GM12878 (cell line): ENCODE measurements at regions not wholly inside any gene's neighbourhood (a gene's known extent, or its start where the extent isn't known, plus 50 kb on each side); places are given as distances from the start of the nearest gene placed in this dataset.

ENCODE experiments used
- ATAC-seq: fragments of 200-7000 bp; cut with Tn5 transposase; 3 replicates; pipeline ENCODE4 v1.9.1; 2020; ENCODE audit warnings: mild to moderate bottlenecking, moderate library complexity
- BruUV-seq: library from RNA; stranded (reverse); fragments of 400-500 nt; replicated peaks from 2 replicates; lab custom pipeline; 2021; lab: Mats Ljungman, UMichigan
- CTCF ChIA-PET: fragments of 300-600 bp; sonication (Branson Sonifier 250); formaldehyde crosslinking; extraction: SDS; loops from one replicate; lab custom pipeline; 2021; ENCODE audit warnings: inconsistent platforms; lab: Yijun Ruan, JAX
- POLR2A ChIA-PET: fragments of 350-600 bp; formaldehyde crosslinking; extraction: SDS; loops from one replicate; lab custom pipeline; 2021; ENCODE audit warnings: inconsistent platforms; lab: Charles Lee
- RAD21 ChIA-PET: fragments of 300-600 bp; sonication (Branson Sonifier 250); formaldehyde crosslinking; loops from one replicate; lab custom pipeline; 2023; ENCODE audit warnings: antibody characterized with exemption; ENCODE audit not compliant: unreplicated experiment; lab: Charles Lee
- SMC1A ChIA-PET: fragments of 300-600 bp; sonication (Branson Sonifier 250); formaldehyde crosslinking; loops from one replicate; lab custom pipeline; 2023; ENCODE audit not compliant: unreplicated experiment, uncharacterized antibody; lab: Charles Lee
- DNase-seq: peaks from one replicate; pipeline ENCODE4 v3.0.0-alpha.2; 2011; ENCODE audit warnings: low read depth, low spot score
- FAIRE-seq: peaks from 3 replicates; lab custom pipeline; 2011; peaks lifted over from hg19 to GRCh38; lab: Jason Lieb, UNC
- H2AFZ ChIP-seq: 2 replicates; pipeline ENCODE4 v1.6.0; 2011; ENCODE audit warnings: low read depth, low read length, control low read depth; ENCODE audit not compliant: control insufficient read depth
- H3K27ac ChIP-seq: 2 replicates; pipeline ENCODE4 v1.5.1; 2011; ENCODE audit warnings: control low read depth; ENCODE audit not compliant: control insufficient read depth, insufficient read depth
- H3K27me3 ChIP-seq, 2 experiments: replicated peaks in 1 of 2; 2 replicates each; pipeline versions ENCODE4 v1.6.0 to v1.6.1; 2011; ENCODE audit warnings: low read length in 1 of 2; ENCODE audit not compliant: control insufficient read depth in 2 of 2, insufficient read depth in 2 of 2
- H3K36me3 ChIP-seq, 2 experiments: 2 replicates each; pipeline ENCODE4 v1.5.1; 2011; ENCODE audit warnings: low read length in 1 of 2; ENCODE audit not compliant: control insufficient read depth in 2 of 2, insufficient read depth in 2 of 2
- H3K4me1 ChIP-seq: 2 replicates; pipeline ENCODE4 v1.6.1; 2011; ENCODE audit warnings: mild to moderate bottlenecking, low read length, moderate library complexity, mixed read lengths; ENCODE audit not compliant: control insufficient read depth, insufficient read depth
- H3K4me2 ChIP-seq: 2 replicates; pipeline ENCODE4 v1.6.0; 2011; ENCODE audit warnings: control low read depth; ENCODE audit not compliant: control insufficient read depth, insufficient read depth
- H3K4me3 ChIP-seq: fragments of 200-600 bp; sonication (generic); 2 replicates; pipeline ENCODE4 v1.5.1; 2016
- H3K79me2 ChIP-seq: 2 replicates; pipeline ENCODE4 v1.6.0; 2011; ENCODE audit warnings: low read length; ENCODE audit not compliant: control insufficient read depth, insufficient read depth
- H3K9ac ChIP-seq: 2 replicates; pipeline ENCODE4 v1.8.0; 2011; ENCODE audit warnings: low read length, control low read depth, mixed read lengths; ENCODE audit not compliant: control insufficient read depth, insufficient read depth
- H3K9me3 ChIP-seq: replicated peaks from 3 replicates; pipeline ENCODE4 v1.5.1; 2011; ENCODE audit warnings: mild to moderate bottlenecking, low read length; ENCODE audit not compliant: control insufficient read depth, insufficient read depth
- H4K20me1 ChIP-seq: 2 replicates; pipeline ENCODE4 v1.6.0; 2011; ENCODE audit not compliant: control insufficient read depth, insufficient read depth
- ATF7 ChIP-seq: fragments of 450-650 bp; IDR thresholded peaks from 2 replicates; pipeline ENCODE4 v1.6.1; 2016; ENCODE audit warnings: low read depth, mild to moderate bottlenecking
- CREB1 ChIP-seq: IDR thresholded peaks from 2 replicates; pipeline ENCODE4 v1.6.1; 2012; ENCODE audit warnings: low read depth, mild to moderate bottlenecking, inconsistent platforms
- NFIC ChIP-seq: IDR thresholded peaks from 2 replicates; pipeline ENCODE4 v1.6.1; 2012; ENCODE audit warnings: low read depth, mild to moderate bottlenecking, inconsistent platforms, low read length, moderate library complexity
- RUNX3 ChIP-seq: IDR thresholded peaks from 2 replicates; pipeline ENCODE4 v1.6.1; 2012; ENCODE audit warnings: low read length, inconsistent platforms
- SPI1 ChIP-seq: IDR thresholded peaks from 2 replicates; pipeline ENCODE4 v1.6.1; 2011; ENCODE audit warnings: low read depth, mild to moderate bottlenecking, low read length, moderate library complexity, borderline replicate concordance; ENCODE audit not compliant: insufficient read depth
- TCF3 ChIP-seq: IDR thresholded peaks from 2 replicates; pipeline ENCODE4 v1.6.1; 2012; ENCODE audit warnings: low read depth, mild to moderate bottlenecking, low read length, borderline replicate concordance; ENCODE audit not compliant: insufficient read depth
- WGBS: methylation state at CpG from one replicate; pipeline ENCODE4 v1.1.6; 2016; ENCODE audit warnings: low lambda C conversion rate; ENCODE audit not compliant: insufficient replicate concordance, insufficient coverage; ENCODE audit errors: missing lambda C conversion rate; 5-methylcytosine and 5-hydroxymethylcytosine counted together
- in situ Hi-C: fragments of 300-500 bp; cut with MboI; formaldehyde crosslinking; loops from 9 replicates; pipeline ENCODE4 v1.14.3; 2018; ENCODE audit warnings: mixed read lengths
- intact Hi-C: fragments of 100-400 bp; cut with micrococcal nuclease; formaldehyde crosslinking; loops from one replicate; pipeline ENCODE4 v1.14.2; 2022; ENCODE audit not compliant: unreplicated experiment
- TF ChIP-seq, protein P1 (sequence below): IDR thresholded peaks from 2 replicates; pipeline ENCODE4 v1.6.1; 2012; ENCODE audit warnings: low read depth, low read length, improper control_type of control experiment
- TF ChIP-seq, protein P2 (sequence below): IDR thresholded peaks from 2 replicates; pipeline ENCODE4 v1.6.1; 2012; ENCODE audit warnings: low read depth, low read length, improper control_type of control experiment
- TF ChIP-seq, protein P3 (sequence below): fragments of 450-650 bp; IDR thresholded peaks from 2 replicates; pipeline ENCODE4 v1.6.1; 2018; ENCODE audit warnings: mild to moderate bottlenecking, low read depth, moderate library complexity; ENCODE audit not compliant: partially characterized antibody
- TF ChIP-seq, protein P4 (sequence below): fragments of 450-650 bp; IDR thresholded peaks from 2 replicates; pipeline ENCODE4 v1.6.1; 2017; ENCODE audit warnings: antibody characterized with exemption, mild to moderate bottlenecking, moderate library complexity
- TF ChIP-seq, protein P5 (sequence below): fragments of 450-650 bp; IDR thresholded peaks from 2 replicates; pipeline ENCODE4 v1.6.1; 2017; ENCODE audit warnings: mild to moderate bottlenecking, moderate library complexity

DNA sequence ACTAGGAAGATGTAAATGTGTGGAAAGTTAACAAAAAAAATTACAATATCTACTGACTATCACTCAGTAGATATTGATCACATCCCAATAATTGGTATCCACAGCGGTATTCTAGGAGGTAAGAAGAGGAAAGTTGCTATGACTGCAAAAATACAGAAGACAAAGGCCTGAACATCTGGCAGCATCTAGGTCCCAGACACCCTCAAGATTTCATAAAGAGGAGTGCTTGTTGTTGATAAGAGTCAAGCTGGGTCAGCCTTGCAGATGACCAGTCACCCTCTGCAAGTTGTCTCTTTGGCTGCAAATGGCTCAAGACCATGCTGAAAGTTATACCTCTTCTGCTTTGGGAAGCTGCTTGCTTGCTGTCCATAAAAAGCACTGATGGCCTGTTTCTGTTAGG is 179.8 kb upstream of the FOXN2 start:
- no peak overlapping the region for H2AFZ ChIP-seq
- no peaks in the 10 kb centered on the region for H3K4me1 ChIP-seq
- H3K9me3 ChIP-seq, result no peaks in the 10 kb centered on the region
- H3K79me2 ChIP-seq, result no peaks in the 10 kb centered on the region
- DNase-seq (no peak), ATAC-seq (no peak), FAIRE-seq (no peak)
- ChIA-PET SMC1A (interaction anchor here (1.5 to 1.6 kb wide), 2 partner anchors 12 to 285 kb away, joined by 3 to 5 read pairs; no protein-coding TSS in a partner anchor), POLR2A (no interaction called here), RAD21 (interaction anchor here (1.0 kb wide), 1 partner anchor 282 kb away, joined by 3 read pairs; no protein-coding TSS in a partner anchor), CTCF (interaction anchor here (0.9 kb wide), 1 partner anchor 747 kb away, joined by 3 read pairs; no protein-coding TSS in a partner anchor)
- no peaks in the 10 kb centered on the region for H4K20me1 ChIP-seq
- no peak overlapping the region for H3K4me3 ChIP-seq
- no peaks in the 10 kb centered on the region for H3K27me3 ChIP-seq
- no peaks in the 10 kb centered on the region for H3K36me3 ChIP-seq
- WGBS, result 100% methylated on average over 1 of the region's 1 CpG
- no peak overlapping the region for H3K27ac ChIP-seq
- no peak overlapping the region for H3K9ac ChIP-seq
- no TSS peak for BruUV-seq
- in situ Hi-C loops (no loop called here), intact Hi-C loops (no loop called here)
- H3K4me2 ChIP-seq, result no peak overlapping the region
- TF ChIP-seq, protein P1, sequence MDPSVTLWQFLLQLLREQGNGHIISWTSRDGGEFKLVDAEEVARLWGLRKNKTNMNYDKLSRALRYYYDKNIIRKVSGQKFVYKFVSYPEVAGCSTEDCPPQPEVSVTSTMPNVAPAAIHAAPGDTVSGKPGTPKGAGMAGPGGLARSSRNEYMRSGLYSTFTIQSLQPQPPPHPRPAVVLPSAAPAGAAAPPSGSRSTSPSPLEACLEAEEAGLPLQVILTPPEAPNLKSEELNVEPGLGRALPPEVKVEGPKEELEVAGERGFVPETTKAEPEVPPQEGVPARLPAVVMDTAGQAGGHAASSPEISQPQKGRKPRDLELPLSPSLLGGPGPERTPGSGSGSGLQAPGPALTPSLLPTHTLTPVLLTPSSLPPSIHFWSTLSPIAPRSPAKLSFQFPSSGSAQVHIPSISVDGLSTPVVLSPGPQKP, result no peak
- TF ChIP-seq, protein P2, sequence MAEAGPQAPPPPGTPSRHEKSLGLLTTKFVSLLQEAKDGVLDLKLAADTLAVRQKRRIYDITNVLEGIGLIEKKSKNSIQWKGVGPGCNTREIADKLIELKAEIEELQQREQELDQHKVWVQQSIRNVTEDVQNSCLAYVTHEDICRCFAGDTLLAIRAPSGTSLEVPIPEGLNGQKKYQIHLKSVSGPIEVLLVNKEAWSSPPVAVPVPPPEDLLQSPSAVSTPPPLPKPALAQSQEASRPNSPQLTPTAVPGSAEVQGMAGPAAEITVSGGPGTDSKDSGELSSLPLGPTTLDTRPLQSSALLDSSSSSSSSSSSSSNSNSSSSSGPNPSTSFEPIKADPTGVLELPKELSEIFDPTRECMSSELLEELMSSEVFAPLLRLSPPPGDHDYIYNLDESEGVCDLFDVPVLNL, result no peak
- TF ChIP-seq RUNX3 (no peak), TCF3 (no peak), CREB1 (no peak), SPI1 (no peak), ATF7 (no peak), NFIC (no peak)
- TF ChIP-seq, protein P3, sequence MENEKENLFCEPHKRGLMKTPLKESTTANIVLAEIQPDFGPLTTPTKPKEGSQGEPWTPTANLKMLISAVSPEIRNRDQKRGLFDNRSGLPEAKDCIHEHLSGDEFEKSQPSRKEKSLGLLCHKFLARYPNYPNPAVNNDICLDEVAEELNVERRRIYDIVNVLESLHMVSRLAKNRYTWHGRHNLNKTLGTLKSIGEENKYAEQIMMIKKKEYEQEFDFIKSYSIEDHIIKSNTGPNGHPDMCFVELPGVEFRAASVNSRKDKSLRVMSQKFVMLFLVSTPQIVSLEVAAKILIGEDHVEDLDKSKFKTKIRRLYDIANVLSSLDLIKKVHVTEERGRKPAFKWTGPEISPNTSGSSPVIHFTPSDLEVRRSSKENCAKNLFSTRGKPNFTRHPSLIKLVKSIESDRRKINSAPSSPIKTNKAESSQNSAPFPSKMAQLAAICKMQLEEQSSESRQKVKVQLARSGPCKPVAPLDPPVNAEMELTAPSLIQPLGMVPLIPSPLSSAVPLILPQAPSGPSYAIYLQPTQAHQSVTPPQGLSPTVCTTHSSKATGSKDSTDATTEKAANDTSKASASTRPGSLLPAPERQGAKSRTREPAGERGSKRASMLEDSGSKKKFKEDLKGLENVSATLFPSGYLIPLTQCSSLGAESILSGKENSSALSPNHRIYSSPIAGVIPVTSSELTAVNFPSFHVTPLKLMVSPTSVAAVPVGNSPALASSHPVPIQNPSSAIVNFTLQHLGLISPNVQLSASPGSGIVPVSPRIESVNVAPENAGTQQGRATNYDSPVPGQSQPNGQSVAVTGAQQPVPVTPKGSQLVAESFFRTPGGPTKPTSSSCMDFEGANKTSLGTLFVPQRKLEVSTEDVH, result no peak
- TF ChIP-seq, protein P4, sequence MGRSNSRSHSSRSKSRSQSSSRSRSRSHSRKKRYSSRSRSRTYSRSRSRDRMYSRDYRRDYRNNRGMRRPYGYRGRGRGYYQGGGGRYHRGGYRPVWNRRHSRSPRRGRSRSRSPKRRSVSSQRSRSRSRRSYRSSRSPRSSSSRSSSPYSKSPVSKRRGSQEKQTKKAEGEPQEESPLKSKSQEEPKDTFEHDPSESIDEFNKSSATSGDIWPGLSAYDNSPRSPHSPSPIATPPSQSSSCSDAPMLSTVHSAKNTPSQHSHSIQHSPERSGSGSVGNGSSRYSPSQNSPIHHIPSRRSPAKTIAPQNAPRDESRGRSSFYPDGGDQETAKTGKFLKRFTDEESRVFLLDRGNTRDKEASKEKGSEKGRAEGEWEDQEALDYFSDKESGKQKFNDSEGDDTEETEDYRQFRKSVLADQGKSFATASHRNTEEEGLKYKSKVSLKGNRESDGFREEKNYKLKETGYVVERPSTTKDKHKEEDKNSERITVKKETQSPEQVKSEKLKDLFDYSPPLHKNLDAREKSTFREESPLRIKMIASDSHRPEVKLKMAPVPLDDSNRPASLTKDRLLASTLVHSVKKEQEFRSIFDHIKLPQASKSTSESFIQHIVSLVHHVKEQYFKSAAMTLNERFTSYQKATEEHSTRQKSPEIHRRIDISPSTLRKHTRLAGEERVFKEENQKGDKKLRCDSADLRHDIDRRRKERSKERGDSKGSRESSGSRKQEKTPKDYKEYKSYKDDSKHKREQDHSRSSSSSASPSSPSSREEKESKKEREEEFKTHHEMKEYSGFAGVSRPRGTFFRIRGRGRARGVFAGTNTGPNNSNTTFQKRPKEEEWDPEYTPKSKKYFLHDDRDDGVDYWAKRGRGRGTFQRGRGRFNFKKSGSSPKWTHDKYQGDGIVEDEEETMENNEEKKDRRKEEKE, result no peak
- TF ChIP-seq, protein P5, sequence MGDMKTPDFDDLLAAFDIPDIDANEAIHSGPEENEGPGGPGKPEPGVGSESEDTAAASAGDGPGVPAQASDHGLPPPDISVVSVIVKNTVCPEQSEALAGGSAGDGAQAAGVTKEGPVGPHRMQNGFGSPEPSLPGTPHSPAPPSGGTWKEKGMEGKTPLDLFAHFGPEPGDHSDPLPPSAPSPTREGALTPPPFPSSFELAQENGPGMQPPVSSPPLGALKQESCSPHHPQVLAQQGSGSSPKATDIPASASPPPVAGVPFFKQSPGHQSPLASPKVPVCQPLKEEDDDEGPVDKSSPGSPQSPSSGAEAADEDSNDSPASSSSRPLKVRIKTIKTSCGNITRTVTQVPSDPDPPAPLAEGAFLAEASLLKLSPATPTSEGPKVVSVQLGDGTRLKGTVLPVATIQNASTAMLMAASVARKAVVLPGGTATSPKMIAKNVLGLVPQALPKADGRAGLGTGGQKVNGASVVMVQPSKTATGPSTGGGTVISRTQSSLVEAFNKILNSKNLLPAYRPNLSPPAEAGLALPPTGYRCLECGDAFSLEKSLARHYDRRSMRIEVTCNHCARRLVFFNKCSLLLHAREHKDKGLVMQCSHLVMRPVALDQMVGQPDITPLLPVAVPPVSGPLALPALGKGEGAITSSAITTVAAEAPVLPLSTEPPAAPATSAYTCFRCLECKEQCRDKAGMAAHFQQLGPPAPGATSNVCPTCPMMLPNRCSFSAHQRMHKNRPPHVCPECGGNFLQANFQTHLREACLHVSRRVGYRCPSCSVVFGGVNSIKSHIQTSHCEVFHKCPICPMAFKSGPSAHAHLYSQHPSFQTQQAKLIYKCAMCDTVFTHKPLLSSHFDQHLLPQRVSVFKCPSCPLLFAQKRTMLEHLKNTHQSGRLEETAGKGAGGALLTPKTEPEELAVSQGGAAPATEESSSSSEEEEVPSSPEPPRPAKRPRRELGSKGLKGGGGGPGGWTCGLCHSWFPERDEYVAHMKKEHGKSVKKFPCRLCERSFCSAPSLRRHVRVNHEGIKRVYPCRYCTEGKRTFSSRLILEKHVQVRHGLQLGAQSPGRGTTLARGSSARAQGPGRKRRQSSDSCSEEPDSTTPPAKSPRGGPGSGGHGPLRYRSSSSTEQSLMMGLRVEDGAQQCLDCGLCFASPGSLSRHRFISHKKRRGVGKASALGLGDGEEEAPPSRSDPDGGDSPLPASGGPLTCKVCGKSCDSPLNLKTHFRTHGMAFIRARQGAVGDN, result no peak
